Spleen (tissue), 11 donors: ENCODE measurements at regions not wholly inside any gene's neighbourhood (a gene's known extent, or its start where the extent isn't known, plus 50 kb on each side); places are given as distances from the start of the nearest gene placed in this dataset.

ENCODE experiments used
- DNase-seq: peaks from one replicate; pipeline ENCODE4 v3.0.0-alpha.2; 2020
- H3K27ac ChIP-seq, 8 donors: fragments of 200-600 bp; sonication (generic) in 7 of 8; 1 replicate in 4 of 8; 2 replicates in 4 of 8; pipeline versions ENCODE4 v1.5.0 to v1.8.0; 2016 to 2021; ENCODE audit warnings: inconsistent platforms in 4 of 8, mild to moderate bottlenecking in 4 of 8, moderate library complexity in 1 of 8
- H3K27me3 ChIP-seq, 7 donors: fragments of 200-600 bp; sonication (generic) in 6 of 7; replicated peaks in 1 of 7; 1 replicate in 4 of 7; 2 replicates in 3 of 7; pipeline versions ENCODE4 v1.5.0 to v1.8.0; 2016 to 2021; ENCODE audit warnings: inconsistent platforms in 3 of 7, mild to moderate bottlenecking in 1 of 7
- H3K36me3 ChIP-seq, 6 donors: fragments of 200-600 bp; sonication (generic) in 5 of 6; 1 replicate in 4 of 6; 2 replicates in 2 of 6; pipeline versions ENCODE4 v1.5.0 to v1.8.0; 2016 to 2021; ENCODE audit warnings: inconsistent platforms in 2 of 6
- H3K4me1 ChIP-seq, 6 donors: fragments of 200-600 bp; sonication (generic) in 5 of 6; 1 replicate in 3 of 6; 2 replicates in 3 of 6; pipeline versions ENCODE4 v1.5.0 to v1.8.0; 2016 to 2021; ENCODE audit warnings: inconsistent platforms in 3 of 6
- H3K4me3 ChIP-seq, 8 donors: fragments of 200-600 bp; sonication (generic) in 7 of 8; 1 replicate in 4 of 8; 2 replicates in 4 of 8; pipeline versions ENCODE4 v1.5.0 to v1.8.0; 2016 to 2021; ENCODE audit warnings: inconsistent platforms in 4 of 8, mild to moderate bottlenecking in 4 of 8, moderate library complexity in 2 of 8
- H3K9me3 ChIP-seq, 8 donors: fragments of 200-600 bp; sonication (generic) in 7 of 8; 1 replicate in 4 of 8; 2 replicates in 4 of 8; pipeline versions ENCODE4 v1.5.0 to v1.8.0; 2016 to 2021; ENCODE audit warnings: inconsistent platforms in 4 of 8
- CTCF ChIP-seq, 11 experiments: fragments of 200-600 bp in 7 of 11; fragments of 450-650 bp in 4 of 11; sonication (generic) in 4 of 11; IDR thresholded peaks in 8 of 11; conservative IDR thresholded peaks in 3 of 11; 1 replicate in 7 of 11; 2 replicates in 4 of 11; pipeline versions ENCODE4 v1.4.0 to v1.8.0; 2016 to 2021; ENCODE audit warnings: antibody characterized with exemption in 11 of 11, inconsistent platforms in 4 of 11, mild to moderate bottlenecking in 1 of 11
- POLR2A ChIP-seq, 3 donors: fragments of 450-650 bp; IDR thresholded peaks; one replicate each; pipeline ENCODE4 v1.5.1; 2017; ENCODE audit warnings: antibody characterized with exemption in 3 of 3, mild to moderate bottlenecking in 1 of 3
- POLR2AphosphoS5 ChIP-seq, 3 donors: sonication (generic); formaldehyde crosslinking; IDR thresholded peaks; one replicate each; pipeline ENCODE4 v1.5.1; 2017; ENCODE audit warnings: antibody characterized with exemption in 3 of 3
- WGBS, 5 donors: extraction: QIAGEN DNeasy Blood & Tissue Kit in 3 of 5; methylation state at CpG; one replicate each; pipeline versions ENCODE4 v1.1.5 to v1.1.7; 2013 to 2018; 5-methylcytosine and 5-hydroxymethylcytosine counted together
- intact Hi-C: fragments of 100-400 bp; cut with DNase I; formaldehyde crosslinking; loops from one replicate; pipeline ENCODE4 v1.15.0; 2023; ENCODE audit warnings: low total_unique reads
- donor health status: healthy with polysubstance abuse.
- donor health status: DM: no; HTN: no; CAD: no; lungs with moderate emphysema.
- donor health status: DM: no; HTN: no; CAD: no.
- donor health status: Bipolar disorder and iron deficiency.
- donor health status: healthy.
- donor health status: DM: no; HTN: no; CAD: no.
- donor health status: DM: yes; HTN: yes; CAD: no.

GRCh38 chr4:22874334-22874912 is 181.7 kb downstream of the GBA3 start:
- no peak for TF ChIP-seq CTCF (IDR thresholded peaks at IDR 0.05 in 8 of 11, conservative IDR thresholded peaks at IDR 0.05 in 3 of 11)
- no peak for DNase-seq
- no peaks in the 10 kb centered on the region for H3K36me3 ChIP-seq
- no peak overlapping the region for H3K4me3 ChIP-seq
- H3K4me1 ChIP-seq: no peaks in the 10 kb centered on the region
- H3K9me3 ChIP-seq: peaks cover 0 to 3% (median 0%) of the 10 kb centered on the region in 8 donors
- 79 to 90% (median 85%) methylated on average over 4 of the region's 4 CpGs for WGBS, 5 donors
- H3K27ac ChIP-seq: no peak overlapping the region
- intact Hi-C loops: no loop called here
- H3K27me3 ChIP-seq: no peaks in the 10 kb centered on the region

GRCh38 chr4:22873899-22874298 is 181.2 kb downstream of the GBA3 start:
- 84 to 90% (median 86%) methylated on average over 3 of the region's 3 CpGs for WGBS, 5 donors
- intact Hi-C loops: no loop called here
- DNase-seq: no peak
- H3K27me3 ChIP-seq: no peaks in the 10 kb centered on the region
- no peak overlapping the region for H3K4me3 ChIP-seq
- no peaks in the 10 kb centered on the region for H3K36me3 ChIP-seq
- no peaks in the 10 kb centered on the region for H3K4me1 ChIP-seq
- TF ChIP-seq CTCF (IDR thresholded peaks at IDR 0.05 in 8 of 11, conservative IDR thresholded peaks at IDR 0.05 in 3 of 11) (no peak), POLR2AphosphoS5 (IDR thresholded peaks at IDR 0.05) (no peak)
- H3K27ac ChIP-seq: no peak overlapping the region
- peaks cover 0 to 3% (median 0%) of the 10 kb centered on the region in 8 donors for H3K9me3 ChIP-seq

- intact Hi-C loops: no loop called here
- no peak overlapping the region for H3K4me3 ChIP-seq
- H3K9me3 ChIP-seq: peaks cover 0 to 4% (median 0%) of the 10 kb centered on the region in 8 donors
- H3K36me3 ChIP-seq: no peaks in the 10 kb centered on the region
- H3K27ac ChIP-seq: no peak overlapping the region
- TF ChIP-seq POLR2AphosphoS5 (IDR thresholded peaks at IDR 0.05): no peak
- TF ChIP-seq CTCF (IDR thresholded peaks at IDR 0.05 in 8 of 11, conservative IDR thresholded peaks at IDR 0.05 in 3 of 11): no peak
- no peak for TF ChIP-seq POLR2A (IDR thresholded peaks at IDR 0.05)
- no peaks in the 10 kb centered on the region for H3K4me1 ChIP-seq
- no peak for DNase-seq
- 66 to 82% (median 75%) methylated on average over 7 of the region's 7 CpGs for WGBS, 5 donors
- H3K27me3 ChIP-seq: no peaks in the 10 kb centered on the region
Measured at GRCh38 chr4:22870847-22871449, 178.2 kb downstream of the GBA3 start.

GRCh38 chr4:22869235-22869634 is 176.5 kb downstream of the GBA3 start:
- no peaks in the 10 kb centered on the region for H3K4me1 ChIP-seq
- no peak for TF ChIP-seq CTCF (IDR thresholded peaks at IDR 0.05 in 8 of 11, conservative IDR thresholded peaks at IDR 0.05 in 3 of 11)
- TF ChIP-seq POLR2AphosphoS5 (IDR thresholded peaks at IDR 0.05): no peak
- no peak for TF ChIP-seq POLR2A (IDR thresholded peaks at IDR 0.05)
- 36 to 54% (median 41%) methylated on average over 3 of the region's 3 CpGs for WGBS, 5 donors
- DNase-seq: no peak
- H3K27me3 ChIP-seq: no peaks in the 10 kb centered on the region
- intact Hi-C loops: no loop called here
- H3K27ac ChIP-seq: no peak overlapping the region
- H3K36me3 ChIP-seq: no peaks in the 10 kb centered on the region
- no peak overlapping the region for H3K4me3 ChIP-seq
- H3K9me3 ChIP-seq: peaks cover 0 to 4% (median 0%) of the 10 kb centered on the region in 8 donors
